GM12878 (cell line): ENCODE measurements at regions not wholly inside any gene's neighbourhood (a gene's known extent, or its start where the extent isn't known, plus 50 kb on each side); places are given as distances from the start of the nearest gene placed in this dataset.
A peak's percentile ranks its signal among the peaks of the same experiment; 100 is the strongest.

Source experiments
- ATF3 ChIP-seq: IDR thresholded peaks from 2 replicates; pipeline ENCODE4 v1.6.1; 2011; ENCODE audit warnings: low read depth, mild to moderate bottlenecking, low read length, moderate library complexity, borderline replicate concordance; ENCODE audit errors: extremely low read depth
- ATF7 ChIP-seq: fragments of 450-650 bp; IDR thresholded peaks from 2 replicates; pipeline ENCODE4 v1.6.1; 2016; ENCODE audit warnings: low read depth, mild to moderate bottlenecking
- BCLAF1 ChIP-seq: fragments of 450-650 bp; IDR thresholded peaks from 2 replicates; pipeline ENCODE4 v1.6.1; 2017; ENCODE audit warnings: antibody characterized with exemption, mild to moderate bottlenecking, moderate library complexity
- CBX5 ChIP-seq: sonication (generic); IDR thresholded peaks from 2 replicates; pipeline ENCODE4 v1.6.1; 2016; ENCODE audit warnings: low read depth, moderate library complexity, mild to moderate bottlenecking, inconsistent platforms
- E2F4 ChIP-seq: IDR thresholded peaks from 2 replicates; pipeline ENCODE4 v1.6.1; 2012; ENCODE audit warnings: low read depth, low read length, improper control_type of control experiment
- EED ChIP-seq: sonication (generic); IDR thresholded peaks from 2 replicates; pipeline ENCODE4 v1.6.1; 2016; ENCODE audit warnings: antibody characterized with exemption, low read depth
- FOXM1 ChIP-seq: IDR thresholded peaks from 2 replicates; pipeline ENCODE4 v1.6.1; 2012; ENCODE audit warnings: low read depth, mild to moderate bottlenecking, inconsistent platforms, low read length, moderate library complexity
- IKZF1 ChIP-seq: fragments of 450-650 bp; conservative IDR thresholded peaks from 2 replicates; pipeline ENCODE4 v1.6.1; 2017; ENCODE audit warnings: antibody characterized with exemption, mild to moderate bottlenecking
- IRF5 ChIP-seq: fragments of 450-650 bp; IDR thresholded peaks from 2 replicates; pipeline ENCODE4 v1.6.1; 2017; ENCODE audit warnings: borderline replicate concordance
- MEF2A ChIP-seq: IDR thresholded peaks from 2 replicates; pipeline ENCODE4 v1.6.1; 2011; ENCODE audit warnings: low read depth, mild to moderate bottlenecking, low read length, moderate library complexity; ENCODE audit not compliant: insufficient read depth
- MYB ChIP-seq: fragments of 150-350 bp; IDR thresholded peaks from 2 replicates; pipeline ENCODE4 v1.6.1; 2014; ENCODE audit warnings: mild to moderate bottlenecking, low read depth, low read length, borderline replicate concordance
- NBN ChIP-seq: fragments of 450-650 bp; IDR thresholded peaks from 2 replicates; pipeline ENCODE4 v1.6.1; 2016
- POLR2A ChIP-seq: IDR thresholded peaks from 2 replicates; pipeline ENCODE4 v1.6.1; 2011; ENCODE audit warnings: low read depth, mild to moderate bottlenecking, low read length
- POLR2AphosphoS5 ChIP-seq: IDR thresholded peaks from 2 replicates; pipeline ENCODE4 v1.6.1; 2011; ENCODE audit warnings: mild to moderate bottlenecking, low read length, inconsistent platforms
- REST ChIP-seq: IDR thresholded peaks from 2 replicates; pipeline ENCODE4 v1.6.1; 2012; ENCODE audit warnings: mild to moderate bottlenecking, low read depth, low read length
- SIX5 ChIP-seq: IDR thresholded peaks from 2 replicates; pipeline ENCODE4 v1.6.1; 2011; ENCODE audit warnings: mild to moderate bottlenecking, low read depth, low read length, moderate library complexity; ENCODE audit not compliant: severe bottlenecking
- SMC3 ChIP-seq: IDR thresholded peaks from 2 replicates; pipeline ENCODE4 v1.6.1; 2011; ENCODE audit warnings: low read length, improper control_type of control experiment, borderline replicate concordance
- SREBF2 ChIP-seq: IDR thresholded peaks from 2 replicates; pipeline ENCODE4 v1.6.1; 2012; ENCODE audit warnings: mild to moderate bottlenecking, low read length
- TAF1 ChIP-seq: IDR thresholded peaks from 2 replicates; pipeline ENCODE4 v1.6.1; 2011; ENCODE audit warnings: mild to moderate bottlenecking, low read depth, low read length, borderline replicate concordance
- TCF12 ChIP-seq: IDR thresholded peaks from 2 replicates; pipeline ENCODE4 v1.6.1; 2011; ENCODE audit warnings: low read depth, mild to moderate bottlenecking, low read length
- TCF3 ChIP-seq: IDR thresholded peaks from 2 replicates; pipeline ENCODE4 v1.6.1; 2012; ENCODE audit warnings: low read depth, mild to moderate bottlenecking, low read length, borderline replicate concordance; ENCODE audit not compliant: insufficient read depth
- USF2 ChIP-seq: IDR thresholded peaks from 2 replicates; pipeline ENCODE4 v1.6.1; 2011; ENCODE audit warnings: low read depth, low read length, improper control_type of control experiment, borderline replicate concordance

GRCh38 chr2:230601510-230601909, 111.1 kb upstream of the CAB39 start (continued):
- no peak for TF ChIP-seq IRF5
- TF ChIP-seq TCF12 = peak; percentile 98
- no peak for TF ChIP-seq MYB
- peak; percentile 97 for TF ChIP-seq TCF3
- no peak for TF ChIP-seq SIX5
- TF ChIP-seq SREBF2 = no peak
- TF ChIP-seq USF2 = no peak; the same call in 1 of the 2 replicates
- peak; percentile 34; the same call in 1 of the 2 replicates for TF ChIP-seq POLR2AphosphoS5
- TF ChIP-seq CBX5 = peak; percentile 42; the same call in 1 of the 2 replicates
- TF ChIP-seq ATF3 = no peak
- no peak for TF ChIP-seq BCLAF1
- TF ChIP-seq NBN = 0 out of 2 replicates have a peak, but pooled peaks have one; percentile 56
- peak; percentile 90 for TF ChIP-seq FOXM1
- TF ChIP-seq ATF7 = peak; percentile 63
- no peak for TF ChIP-seq E2F4
- TF ChIP-seq EED = peak; percentile 97
- 0 out of 2 replicates have a peak, but pooled peaks have one; percentile 2 for TF ChIP-seq POLR2A
- TF ChIP-seq SMC3 = no peak; the same call in 1 of the 2 replicates
- no peak for TF ChIP-seq REST
- peak; percentile 65; the same call in 1 of the 2 replicates for TF ChIP-seq IKZF1
- TF ChIP-seq TAF1 = no peak; the same call in 1 of the 2 replicates
- TF ChIP-seq MEF2A = peak; percentile 72; the same call in 1 of the 2 replicates
